HG02763 (cell line): ENCODE measurements at regions not wholly inside any gene's neighbourhood (a gene's known extent, or its start where the extent isn't known, plus 50 kb on each side); places are given as distances from the start of the nearest gene placed in this dataset.
"Not testable (repeated sequence)": the region's sequence is repeated elsewhere in the genome, so short reads cannot be mapped to it uniquely, and the experiment has no call there.

ENCODE experiments used
- ATAC-seq: cut with Tn5 transposase; IDR thresholded peaks from one replicate; pipeline ENCODE4 v1.9.1; 2021; ENCODE audit warnings: mild to moderate bottlenecking, moderate library complexity; ENCODE audit not compliant: unreplicated experiment

- ATAC-seq, result no peak
Measured at GRCh38 chr14:39563361-39563760, 131.1 kb upstream of the FBXO33 start.

GRCh38 chr14:39562175-39562574, 129.9 kb upstream of the FBXO33 start:
- no peak for ATAC-seq

GRCh38 chr14:39558525-39558924, 126.3 kb upstream of the FBXO33 start:
- no peak for ATAC-seq

- ATAC-seq, result no peak
Measured at GRCh38 chr14:39555749-39556148, 123.5 kb upstream of the FBXO33 start.

GRCh38 chr14:39554576-39554975, 122.3 kb upstream of the FBXO33 start:
- no peak for ATAC-seq

GRCh38 chr14:39548358-39548757, 116.1 kb upstream of the FBXO33 start:
- no peak for ATAC-seq

- no peak for ATAC-seq
Measured at GRCh38 chr14:39547845-39548244, 115.6 kb upstream of the FBXO33 start.

GRCh38 chr14:39505812-39506211, 73.6 kb upstream of the FBXO33 start:
- ATAC-seq, result no peak

- no peak for ATAC-seq
Measured at GRCh38 chr14:39500253-39500652, 68.0 kb upstream of the FBXO33 start.

- no peak for ATAC-seq
Measured at GRCh38 chr14:39499514-39499913, 67.3 kb upstream of the FBXO33 start.

- not testable (repeated sequence) for ATAC-seq
Measured at GRCh38 chr14:39497677-39498076, 65.4 kb upstream of the FBXO33 start.

GRCh38 chr14:39492267-39492666, 60.0 kb upstream of the FBXO33 start:
- no peak for ATAC-seq

GRCh38 chr14:39491134-39491571, 58.9 kb upstream of the FBXO33 start:
- no peak for ATAC-seq

GRCh38 chr14:39488600-39488999, 56.4 kb upstream of the FBXO33 start:
- no peak for ATAC-seq

- no peak for ATAC-seq
Measured at GRCh38 chr14:39483682-39484081, 51.4 kb upstream of the FBXO33 start.
